Neutrophil (primary cell): ENCODE measurements at regions not wholly inside any gene's neighbourhood (a gene's known extent, or its start where the extent isn't known, plus 50 kb on each side); places are given as distances from the start of the nearest gene placed in this dataset.

Experiments used
- H3K27ac ChIP-seq: fragments of 200-600 bp; sonication (generic); 2 replicates; pipeline ENCODE4 v1.5.1; 2016; ENCODE audit warnings: mild to moderate bottlenecking, moderate library complexity
- H3K27me3 ChIP-seq: fragments of 200-600 bp; sonication (generic); 2 replicates; pipeline ENCODE4 v1.6.0; 2016; ENCODE audit warnings: mild to moderate bottlenecking
- H3K36me3 ChIP-seq: fragments of 200-600 bp; sonication (generic); 2 replicates; pipeline ENCODE4 v1.5.1; 2017
- H3K4me1 ChIP-seq, 2 experiments: fragments of 200-600 bp in 1 of 2; sonication (generic) in 1 of 2; 1 replicate in 1 of 2; 2 replicates in 1 of 2; pipeline versions ENCODE4 v1.5.1 to v1.6.1; 2013 to 2016; ENCODE audit warnings: low read depth in 1 of 2, low read length in 1 of 2, mild to moderate bottlenecking in 1 of 2, moderate library complexity in 1 of 2; ENCODE audit not compliant: control insufficient read depth in 1 of 2, insufficient read depth in 1 of 2
- H3K4me3 ChIP-seq, 2 experiments: fragments of 200-600 bp in 1 of 2; sonication (generic) in 1 of 2; 1 replicate in 1 of 2; 2 replicates in 1 of 2; pipeline ENCODE4 v1.5.1; 2013 to 2016; ENCODE audit warnings: low read depth in 1 of 2, low read length in 1 of 2, mild to moderate bottlenecking in 1 of 2, moderate library complexity in 1 of 2
- H3K9me3 ChIP-seq: fragments of 200-600 bp; sonication (generic); 2 replicates; pipeline ENCODE4 v1.5.1; 2016
- CTCF ChIP-seq: fragments of 200-600 bp; sonication (generic); IDR thresholded peaks from 2 replicates; pipeline ENCODE4 v1.5.1; 2016; ENCODE audit warnings: antibody characterized with exemption

GRCh38 chr12:124412646-124413015, 117.7 kb downstream of the RFLNA start:
- Histone ChIP-seq H3K27me3 (no peaks in the 10 kb centered on the region), H3K9me3 (no peaks in the 10 kb centered on the region), H3K27ac (no peak overlapping the region), H3K36me3 (peaks cover 17% of the 10 kb centered on the region), H3K4me1 (no peaks in the 10 kb centered on the region), H3K4me3 (no peak overlapping the region)
- TF ChIP-seq CTCF, result no peak

GRCh38 chr12:124411953-124412645, 117.2 kb downstream of the RFLNA start:
- Histone ChIP-seq H3K36me3 (peaks cover 12% of the 10 kb centered on the region), H3K27me3 (no peaks in the 10 kb centered on the region), H3K9me3 (no peaks in the 10 kb centered on the region), H3K4me1 (no peaks in the 10 kb centered on the region), H3K4me3 (no peak overlapping the region), H3K27ac (no peak overlapping the region)
- no peak for TF ChIP-seq CTCF

GRCh38 chr12:124411281-124411878, 116.5 kb downstream of the RFLNA start:
- Histone ChIP-seq H3K36me3 (peaks cover 7% of the 10 kb centered on the region), H3K27ac (no peak overlapping the region)

GRCh38 chr12:124410354-124411175, 115.7 kb downstream of the RFLNA start:
- Histone ChIP-seq H3K27me3 (no peaks in the 10 kb centered on the region), H3K4me1 (no peaks in the 10 kb centered on the region), H3K36me3 (peaks cover 11% of the 10 kb centered on the region), H3K4me3 (no peak overlapping the region), H3K27ac (no peak overlapping the region), H3K9me3 (no peaks in the 10 kb centered on the region)
- no peak for TF ChIP-seq CTCF

More at GRCh38 chr12:124411281-124411878, 116.5 kb downstream of the RFLNA start:
- no peaks in the 10 kb centered on the region for H3K27me3 ChIP-seq
- H3K4me1 ChIP-seq, result no peaks in the 10 kb centered on the region
- H3K9me3 ChIP-seq, result no peaks in the 10 kb centered on the region
- no peak overlapping the region for H3K4me3 ChIP-seq
- TF ChIP-seq CTCF, result no peak

GRCh38 chr12:124408822-124409517, 114.1 kb downstream of the RFLNA start:
- no peaks in the 10 kb centered on the region for H3K27me3 ChIP-seq
- H3K4me3 ChIP-seq, result no peak overlapping the region
- TF ChIP-seq CTCF, result no peak
- no peaks in the 10 kb centered on the region for H3K9me3 ChIP-seq
- H3K27ac ChIP-seq, result no peak overlapping the region
- H3K4me1 ChIP-seq, result no peaks in the 10 kb centered on the region
- H3K36me3 ChIP-seq, result peaks cover 10% of the 10 kb centered on the region
